Psoas muscle (tissue), 7 donors: ENCODE measurements at regions not wholly inside any gene's neighbourhood (a gene's known extent, or its start where the extent isn't known, plus 50 kb on each side); places are given as distances from the start of the nearest gene placed in this dataset.

ENCODE experiments used
- ATAC-seq, 4 donors: fragments of 200-7000 bp; cut with Tn5 transposase; one replicate each; pipeline ENCODE4 v1.9.1; 2020; ENCODE audit warnings: moderate library complexity in 3 of 4, mild to moderate bottlenecking in 2 of 4
- DNase-seq, 2 donors: peaks; one replicate each; pipeline ENCODE4 v3.0.0-alpha.2; 2020
- H3K27ac ChIP-seq: fragments of 200-600 bp; one replicate; pipeline ENCODE4 v1.8.0; 2022
- H3K27me3 ChIP-seq, 3 donors: fragments of 200-600 bp in 1 of 3; one replicate each; pipeline versions ENCODE4 v1.6.1 to v1.8.0; 2013 to 2022; ENCODE audit warnings: low read length in 2 of 3, mild to moderate bottlenecking in 2 of 3, moderate library complexity in 1 of 3; ENCODE audit not compliant: insufficient read depth in 3 of 3
- H3K36me3 ChIP-seq, 2 donors: fragments of 200-600 bp in 1 of 2; one replicate each; pipeline versions ENCODE4 v1.6.1 to v1.8.0; 2013 to 2022; ENCODE audit warnings: low read depth in 1 of 2, mild to moderate bottlenecking in 1 of 2, moderate library complexity in 1 of 2; ENCODE audit not compliant: insufficient read depth in 1 of 2
- H3K4me1 ChIP-seq: fragments of 200-600 bp; one replicate; pipeline ENCODE4 v1.8.0; 2022
- H3K4me3 ChIP-seq: fragments of 200-600 bp; one replicate; pipeline ENCODE4 v1.8.0; 2022; ENCODE audit warnings: mild to moderate bottlenecking
- H3K9me3 ChIP-seq: fragments of 200-600 bp; one replicate; pipeline ENCODE4 v1.8.0; 2022
- WGBS, 3 donors: extraction: QIAGEN DNeasy Blood & Tissue Kit; methylation state at CpG; one replicate each; pipeline versions ENCODE4 v1.1.6 to v1.1.7; 2013; 5-methylcytosine and 5-hydroxymethylcytosine counted together
- intact Hi-C, 2 donors: fragments of 100-400 bp; cut with DNase I; formaldehyde crosslinking; loops; one replicate each; pipeline versions ENCODE4 v1.11.0 to v1.14.2; 2022
- TF ChIP-seq, protein P1 (sequence below): fragments of 200-600 bp; IDR thresholded peaks from one replicate; pipeline ENCODE4 v1.8.0; 2022; ENCODE audit warnings: antibody characterized with exemption
- donor health status: healthy with polysubstance abuse.
- donor health status: DM: no; HTN: no; CAD: no; lungs with moderate emphysema.
- donor health status: Bipolar disorder and iron deficiency.
- donor health status: healthy.
- donor health status: DM: yes; HTN: yes; CAD: no.
- donor health status: DM: no; HTN: no; CAD: no.
- donor health status: DM: yes; HTN: yes; CAD: no.

DNA sequence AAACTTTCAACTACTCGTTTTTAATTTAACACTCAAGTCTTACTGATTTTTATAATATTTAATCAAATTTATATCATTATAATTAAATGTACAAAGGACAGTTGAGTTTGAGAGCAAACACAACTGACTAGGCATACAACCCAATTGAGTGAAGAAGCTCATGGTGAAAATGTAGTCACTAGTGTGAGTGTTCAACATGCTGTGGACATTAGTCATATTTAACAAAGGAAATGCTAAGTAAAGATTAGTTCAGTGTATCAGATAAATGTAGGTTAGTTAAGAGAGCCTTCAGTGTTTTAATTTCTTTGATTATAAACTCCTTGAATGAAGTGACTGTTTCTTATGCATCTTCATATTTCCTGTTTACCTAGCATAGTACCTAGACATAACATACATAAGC is 444.2 kb upstream of the GOLIM4 start:
- Histone ChIP-seq H3K27ac (no peak overlapping the region), H3K27me3 (peaks cover 0 to 4% (median 0%) of the 10 kb centered on the region in 3 donors), H3K4me1 (no peaks in the 10 kb centered on the region), H3K36me3 (no peaks in the 10 kb centered on the region), H3K4me3 (no peak overlapping the region), H3K9me3 (no peaks in the 10 kb centered on the region)
- no peak for DNase-seq
- WGBS, 3 donors = 80 to 88% (median 88%) methylated on average over 1 of the region's 1 CpG
- no peak for ATAC-seq
- TF ChIP-seq, protein P1, sequence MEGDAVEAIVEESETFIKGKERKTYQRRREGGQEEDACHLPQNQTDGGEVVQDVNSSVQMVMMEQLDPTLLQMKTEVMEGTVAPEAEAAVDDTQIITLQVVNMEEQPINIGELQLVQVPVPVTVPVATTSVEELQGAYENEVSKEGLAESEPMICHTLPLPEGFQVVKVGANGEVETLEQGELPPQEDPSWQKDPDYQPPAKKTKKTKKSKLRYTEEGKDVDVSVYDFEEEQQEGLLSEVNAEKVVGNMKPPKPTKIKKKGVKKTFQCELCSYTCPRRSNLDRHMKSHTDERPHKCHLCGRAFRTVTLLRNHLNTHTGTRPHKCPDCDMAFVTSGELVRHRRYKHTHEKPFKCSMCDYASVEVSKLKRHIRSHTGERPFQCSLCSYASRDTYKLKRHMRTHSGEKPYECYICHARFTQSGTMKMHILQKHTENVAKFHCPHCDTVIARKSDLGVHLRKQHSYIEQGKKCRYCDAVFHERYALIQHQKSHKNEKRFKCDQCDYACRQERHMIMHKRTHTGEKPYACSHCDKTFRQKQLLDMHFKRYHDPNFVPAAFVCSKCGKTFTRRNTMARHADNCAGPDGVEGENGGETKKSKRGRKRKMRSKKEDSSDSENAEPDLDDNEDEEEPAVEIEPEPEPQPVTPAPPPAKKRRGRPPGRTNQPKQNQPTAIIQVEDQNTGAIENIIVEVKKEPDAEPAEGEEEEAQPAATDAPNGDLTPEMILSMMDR = no peak
- intact Hi-C loops = no loop called here

DNA sequence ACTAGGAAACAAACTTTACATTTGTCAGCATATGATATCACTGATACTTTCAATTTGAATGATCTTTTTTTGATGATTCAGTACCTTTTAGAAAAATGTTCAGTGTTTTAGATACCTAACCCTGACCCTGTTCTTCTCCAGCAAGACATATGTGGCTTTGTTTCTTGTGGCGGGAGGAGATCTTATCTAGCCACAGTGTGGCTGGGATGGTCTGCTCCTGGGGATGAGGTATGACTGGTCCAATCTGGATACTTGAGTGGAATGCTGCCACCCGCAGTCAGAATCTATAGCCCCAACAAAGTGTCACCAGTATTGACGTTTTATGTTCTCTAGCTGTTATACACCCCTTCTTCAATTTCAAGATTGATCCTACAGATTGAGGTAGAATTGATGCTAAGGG is 439.0 kb upstream of the GOLIM4 start:
- ATAC-seq (no peak), DNase-seq (no peak)
- Histone ChIP-seq H3K27me3 (no peaks in the 10 kb centered on the region), H3K27ac (no peak overlapping the region), H3K4me1 (no peaks in the 10 kb centered on the region), H3K36me3 (no peaks in the 10 kb centered on the region), H3K4me3 (no peak overlapping the region), H3K9me3 (no peaks in the 10 kb centered on the region)
- WGBS, 3 donors = 47 to 54% (median 54%) methylated on average over 3 of the region's 3 CpGs
- intact Hi-C loops = no loop called here
- TF ChIP-seq, protein P1 = no peak

DNA sequence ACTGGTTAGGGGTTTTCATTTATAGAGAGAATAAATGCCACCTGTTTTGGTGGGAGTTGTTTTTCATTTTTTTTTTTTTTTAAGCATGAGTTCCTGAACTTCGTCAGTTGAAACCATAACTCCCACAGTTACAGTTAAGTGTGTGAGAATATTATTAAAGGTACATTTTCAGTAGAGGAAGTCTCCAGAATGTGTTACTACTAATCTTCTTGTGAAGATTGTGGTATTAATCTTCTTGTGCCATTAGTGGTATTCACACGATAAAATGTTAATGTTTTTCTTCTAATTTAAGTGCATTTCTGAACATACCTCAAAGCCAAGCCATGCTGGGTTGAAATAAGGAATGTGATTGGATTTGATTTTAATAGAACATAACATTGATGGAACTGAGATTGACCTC is 437.9 kb upstream of the GOLIM4 start:
- TF ChIP-seq, protein P1 = no peak
- no peaks in the 10 kb centered on the region for H3K27me3 ChIP-seq
- intact Hi-C loops = no loop called here
- H3K4me1 ChIP-seq = no peaks in the 10 kb centered on the region
- no peaks in the 10 kb centered on the region for H3K9me3 ChIP-seq
- ATAC-seq = no peak
- H3K27ac ChIP-seq = no peak overlapping the region
- DNase-seq = no peak
- H3K4me3 ChIP-seq = no peak overlapping the region
- no peaks in the 10 kb centered on the region for H3K36me3 ChIP-seq
- 53 to 58% (median 57%) methylated on average over 2 of the region's 2 CpGs for WGBS, 3 donors

DNA sequence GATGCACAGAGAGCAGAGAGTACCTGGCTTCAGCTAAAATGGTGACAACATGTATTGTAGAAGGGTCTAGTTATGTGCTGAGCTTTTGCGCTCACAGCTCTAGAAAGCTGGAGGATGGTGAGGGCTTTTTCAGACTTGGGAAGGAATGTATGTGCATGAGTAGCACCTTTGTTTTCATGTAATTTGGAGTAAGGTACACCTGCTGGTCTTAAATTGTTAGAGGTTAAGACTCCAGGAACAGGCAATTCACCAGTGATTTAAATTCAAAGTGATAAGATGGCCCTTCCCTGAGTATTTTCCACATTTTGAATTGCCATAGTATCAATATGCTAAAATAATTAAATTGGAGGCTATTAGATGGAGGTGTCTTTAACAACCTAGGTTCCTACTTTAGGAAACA is 436.4 kb upstream of the GOLIM4 start:
- no peak for DNase-seq
- intact Hi-C loops = no loop called here
- Histone ChIP-seq H3K27ac (no peak overlapping the region), H3K27me3 (peaks cover 0 to 4% (median 0%) of the 10 kb centered on the region in 3 donors), H3K36me3 (no peaks in the 10 kb centered on the region), H3K9me3 (no peaks in the 10 kb centered on the region), H3K4me1 (no peaks in the 10 kb centered on the region), H3K4me3 (no peak overlapping the region)
- 96 to 100% (median 97%) methylated on average over 1 of the region's 1 CpG for WGBS, 3 donors
- TF ChIP-seq, protein P1 = no peak
- no peak for ATAC-seq

DNA sequence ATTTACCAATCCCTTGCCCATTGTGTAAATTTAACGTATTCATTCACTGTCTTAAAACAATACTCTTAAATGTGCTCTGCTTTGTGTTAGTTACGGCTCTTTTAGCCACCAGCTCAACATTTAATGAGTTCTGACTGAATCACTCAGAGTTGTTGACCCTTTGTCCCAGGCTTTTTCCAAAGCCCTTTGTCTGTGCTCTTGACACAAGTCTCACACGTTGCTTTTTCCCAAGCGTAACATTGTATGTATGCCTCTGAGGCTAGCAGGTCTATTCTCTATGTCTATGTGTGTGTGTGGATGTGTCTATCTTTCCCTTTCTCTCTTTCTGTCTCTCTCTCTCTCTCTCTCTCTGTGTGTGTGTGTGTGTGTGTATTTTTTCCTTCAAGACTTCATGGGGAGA is 435.4 kb upstream of the GOLIM4 start:
- Histone ChIP-seq H3K4me1 (no peaks in the 10 kb centered on the region), H3K4me3 (no peak overlapping the region), H3K36me3 (no peaks in the 10 kb centered on the region), H3K27me3 (peaks cover 0 to 4% (median 0%) of the 10 kb centered on the region in 3 donors), H3K9me3 (no peaks in the 10 kb centered on the region), H3K27ac (no peak overlapping the region)
- ATAC-seq (no peak), DNase-seq (no peak)
- intact Hi-C loops = no loop called here
- TF ChIP-seq, protein P1 = no peak
- WGBS, 3 donors = 47 to 50% (median 48%) methylated on average over 4 of the region's 4 CpGs
